ENCODE measurements at regions not wholly inside any gene's neighbourhood (a gene's known extent, or its start where the extent isn't known, plus 50 kb on each side); places are given as distances from the start of the nearest gene placed in this dataset.
"Not testable (repeated sequence)": the region's sequence is repeated elsewhere in the genome, so short reads cannot be mapped to it uniquely, and the experiment has no call there.

DNA sequence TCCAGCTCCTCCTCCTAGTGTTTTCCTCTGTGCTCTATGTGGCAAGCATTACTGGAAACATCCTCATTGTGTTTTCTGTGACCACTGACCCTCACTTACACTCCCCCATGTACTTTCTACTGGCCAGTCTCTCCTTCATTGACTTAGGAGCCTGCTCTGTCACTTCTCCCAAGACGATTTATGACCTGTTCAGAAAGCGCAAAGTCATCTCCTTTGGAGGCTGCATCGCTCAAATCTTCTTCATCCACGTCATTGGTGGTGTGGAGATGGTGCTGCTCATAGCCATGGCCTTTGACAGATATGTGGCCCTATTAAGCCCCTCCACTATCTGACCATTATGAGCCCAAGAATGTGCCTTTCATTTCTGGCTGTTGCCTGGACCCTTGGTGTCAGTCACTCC lies 64.0 kb downstream of the OR4F15 start:
- TF ChIP-seq, protein P1, sequence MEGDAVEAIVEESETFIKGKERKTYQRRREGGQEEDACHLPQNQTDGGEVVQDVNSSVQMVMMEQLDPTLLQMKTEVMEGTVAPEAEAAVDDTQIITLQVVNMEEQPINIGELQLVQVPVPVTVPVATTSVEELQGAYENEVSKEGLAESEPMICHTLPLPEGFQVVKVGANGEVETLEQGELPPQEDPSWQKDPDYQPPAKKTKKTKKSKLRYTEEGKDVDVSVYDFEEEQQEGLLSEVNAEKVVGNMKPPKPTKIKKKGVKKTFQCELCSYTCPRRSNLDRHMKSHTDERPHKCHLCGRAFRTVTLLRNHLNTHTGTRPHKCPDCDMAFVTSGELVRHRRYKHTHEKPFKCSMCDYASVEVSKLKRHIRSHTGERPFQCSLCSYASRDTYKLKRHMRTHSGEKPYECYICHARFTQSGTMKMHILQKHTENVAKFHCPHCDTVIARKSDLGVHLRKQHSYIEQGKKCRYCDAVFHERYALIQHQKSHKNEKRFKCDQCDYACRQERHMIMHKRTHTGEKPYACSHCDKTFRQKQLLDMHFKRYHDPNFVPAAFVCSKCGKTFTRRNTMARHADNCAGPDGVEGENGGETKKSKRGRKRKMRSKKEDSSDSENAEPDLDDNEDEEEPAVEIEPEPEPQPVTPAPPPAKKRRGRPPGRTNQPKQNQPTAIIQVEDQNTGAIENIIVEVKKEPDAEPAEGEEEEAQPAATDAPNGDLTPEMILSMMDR (conservative IDR thresholded peaks at IDR 0.05; ENCODE audit: low read depth in 2 of 2), result not testable (repeated sequence)
- not testable (repeated sequence) for TF ChIP-seq EZH2phosphoT487 (IDR thresholded peaks at IDR 0.05; ENCODE audit: unreplicated experiment); ZNF331 (CRISPR knock-in tag; IDR thresholded peaks at IDR 0.05; ENCODE audit: low read depth)

All from GM23338 (cell line).